ENCODE measurements at regions not wholly inside any gene's neighbourhood (a gene's known extent, or its start where the extent isn't known, plus 50 kb on each side); places are given as distances from the start of the nearest gene placed in this dataset.
"Not testable (repeated sequence)": the region's sequence is repeated elsewhere in the genome, so short reads cannot be mapped to it uniquely, and the experiment has no call there.

DNA sequence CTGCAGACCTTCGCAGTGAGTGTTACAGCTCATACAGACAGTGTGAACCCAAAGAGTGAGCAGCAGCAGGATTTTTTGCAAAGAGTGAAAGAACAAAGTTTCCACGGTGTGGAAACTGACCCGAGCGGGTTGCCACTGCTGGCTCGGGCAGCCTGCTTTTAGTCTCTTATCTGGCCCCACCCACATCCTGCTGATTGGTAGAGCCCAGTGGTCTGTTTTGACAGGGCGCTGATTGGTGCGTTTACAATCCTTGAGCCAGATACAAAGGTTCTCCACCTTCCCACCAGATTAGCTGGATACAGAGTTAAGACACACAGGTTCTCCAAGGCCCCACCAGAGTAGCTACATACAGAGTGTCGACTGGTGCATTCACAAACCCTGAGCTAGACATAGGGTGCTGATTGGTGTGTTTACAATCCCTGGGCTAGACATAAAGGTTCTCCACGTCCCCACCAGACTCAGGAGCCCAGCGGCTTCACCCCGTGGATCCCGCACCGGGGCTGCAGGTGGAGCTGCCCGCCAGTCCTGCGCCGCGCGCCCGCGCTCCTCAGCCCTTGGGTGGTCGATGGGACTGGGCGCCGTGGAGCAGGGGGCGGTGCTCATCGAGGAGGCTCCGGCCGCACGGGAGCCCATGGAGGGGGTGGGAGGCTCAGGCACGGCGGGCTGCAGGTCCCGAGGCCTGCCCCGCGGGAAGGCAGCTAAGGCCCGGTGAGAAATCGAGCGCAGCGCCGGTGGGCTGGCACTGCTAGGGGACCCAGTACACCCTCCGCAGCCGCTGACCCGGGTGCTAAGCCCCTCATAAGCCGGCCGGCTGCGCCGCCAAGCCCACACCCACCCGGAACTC, 102.8 kb upstream of the KMT2C start:
- TF ChIP-seq, protein P1, sequence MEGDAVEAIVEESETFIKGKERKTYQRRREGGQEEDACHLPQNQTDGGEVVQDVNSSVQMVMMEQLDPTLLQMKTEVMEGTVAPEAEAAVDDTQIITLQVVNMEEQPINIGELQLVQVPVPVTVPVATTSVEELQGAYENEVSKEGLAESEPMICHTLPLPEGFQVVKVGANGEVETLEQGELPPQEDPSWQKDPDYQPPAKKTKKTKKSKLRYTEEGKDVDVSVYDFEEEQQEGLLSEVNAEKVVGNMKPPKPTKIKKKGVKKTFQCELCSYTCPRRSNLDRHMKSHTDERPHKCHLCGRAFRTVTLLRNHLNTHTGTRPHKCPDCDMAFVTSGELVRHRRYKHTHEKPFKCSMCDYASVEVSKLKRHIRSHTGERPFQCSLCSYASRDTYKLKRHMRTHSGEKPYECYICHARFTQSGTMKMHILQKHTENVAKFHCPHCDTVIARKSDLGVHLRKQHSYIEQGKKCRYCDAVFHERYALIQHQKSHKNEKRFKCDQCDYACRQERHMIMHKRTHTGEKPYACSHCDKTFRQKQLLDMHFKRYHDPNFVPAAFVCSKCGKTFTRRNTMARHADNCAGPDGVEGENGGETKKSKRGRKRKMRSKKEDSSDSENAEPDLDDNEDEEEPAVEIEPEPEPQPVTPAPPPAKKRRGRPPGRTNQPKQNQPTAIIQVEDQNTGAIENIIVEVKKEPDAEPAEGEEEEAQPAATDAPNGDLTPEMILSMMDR (IDR thresholded peaks at IDR 0.05 in 8 of 11, conservative IDR thresholded peaks at IDR 0.05 in 3 of 11) = not testable (repeated sequence)
- TF ChIP-seq POLR2A, POLR2AphosphoS5 (IDR thresholded peaks at IDR 0.05): not testable (repeated sequence)

Measured in spleen (tissue), 7 donors.